GM12878 (cell line): ENCODE measurements at regions not wholly inside any gene's neighbourhood (a gene's known extent, or its start where the extent isn't known, plus 50 kb on each side); places are given as distances from the start of the nearest gene placed in this dataset.

Source experiments
- ATAC-seq: fragments of 200-7000 bp; cut with Tn5 transposase; 3 replicates; pipeline ENCODE4 v1.9.1; 2020; ENCODE audit warnings: mild to moderate bottlenecking, moderate library complexity
- BruUV-seq: library from RNA; stranded (reverse); fragments of 400-500 nt; replicated peaks from 2 replicates; lab custom pipeline; 2021; lab: Mats Ljungman, UMichigan
- CTCF ChIA-PET: fragments of 300-600 bp; sonication (Branson Sonifier 250); formaldehyde crosslinking; extraction: SDS; loops from one replicate; lab custom pipeline; 2021; ENCODE audit warnings: inconsistent platforms; lab: Yijun Ruan, JAX
- POLR2A ChIA-PET: fragments of 350-600 bp; formaldehyde crosslinking; extraction: SDS; loops from one replicate; lab custom pipeline; 2021; ENCODE audit warnings: inconsistent platforms; lab: Charles Lee
- RAD21 ChIA-PET: fragments of 300-600 bp; sonication (Branson Sonifier 250); formaldehyde crosslinking; loops from one replicate; lab custom pipeline; 2023; ENCODE audit warnings: antibody characterized with exemption; ENCODE audit not compliant: unreplicated experiment; lab: Charles Lee
- SMC1A ChIA-PET: fragments of 300-600 bp; sonication (Branson Sonifier 250); formaldehyde crosslinking; loops from one replicate; lab custom pipeline; 2023; ENCODE audit not compliant: unreplicated experiment, uncharacterized antibody; lab: Charles Lee
- DNase-seq: peaks from one replicate; pipeline ENCODE4 v3.0.0-alpha.2; 2011; ENCODE audit warnings: low read depth, low spot score
- FAIRE-seq: peaks from 3 replicates; lab custom pipeline; 2011; peaks lifted over from hg19 to GRCh38; lab: Jason Lieb, UNC
- H2AFZ ChIP-seq: 2 replicates; pipeline ENCODE4 v1.6.0; 2011; ENCODE audit warnings: low read depth, low read length, control low read depth; ENCODE audit not compliant: control insufficient read depth
- H3K27ac ChIP-seq: 2 replicates; pipeline ENCODE4 v1.5.1; 2011; ENCODE audit warnings: control low read depth; ENCODE audit not compliant: control insufficient read depth, insufficient read depth
- H3K27me3 ChIP-seq, 2 experiments: replicated peaks in 1 of 2; 2 replicates each; pipeline versions ENCODE4 v1.6.0 to v1.6.1; 2011; ENCODE audit warnings: low read length in 1 of 2; ENCODE audit not compliant: control insufficient read depth in 2 of 2, insufficient read depth in 2 of 2
- H3K36me3 ChIP-seq, 2 experiments: 2 replicates each; pipeline ENCODE4 v1.5.1; 2011; ENCODE audit warnings: low read length in 1 of 2; ENCODE audit not compliant: control insufficient read depth in 2 of 2, insufficient read depth in 2 of 2
- H3K4me1 ChIP-seq: 2 replicates; pipeline ENCODE4 v1.6.1; 2011; ENCODE audit warnings: mild to moderate bottlenecking, low read length, moderate library complexity, mixed read lengths; ENCODE audit not compliant: control insufficient read depth, insufficient read depth
- H3K4me2 ChIP-seq: 2 replicates; pipeline ENCODE4 v1.6.0; 2011; ENCODE audit warnings: control low read depth; ENCODE audit not compliant: control insufficient read depth, insufficient read depth
- H3K4me3 ChIP-seq: fragments of 200-600 bp; sonication (generic); 2 replicates; pipeline ENCODE4 v1.5.1; 2016
- H3K79me2 ChIP-seq: 2 replicates; pipeline ENCODE4 v1.6.0; 2011; ENCODE audit warnings: low read length; ENCODE audit not compliant: control insufficient read depth, insufficient read depth
- H3K9ac ChIP-seq: 2 replicates; pipeline ENCODE4 v1.8.0; 2011; ENCODE audit warnings: low read length, control low read depth, mixed read lengths; ENCODE audit not compliant: control insufficient read depth, insufficient read depth
- H3K9me3 ChIP-seq: replicated peaks from 3 replicates; pipeline ENCODE4 v1.5.1; 2011; ENCODE audit warnings: mild to moderate bottlenecking, low read length; ENCODE audit not compliant: control insufficient read depth, insufficient read depth
- H4K20me1 ChIP-seq: 2 replicates; pipeline ENCODE4 v1.6.0; 2011; ENCODE audit not compliant: control insufficient read depth, insufficient read depth
- CHD2 ChIP-seq: IDR thresholded peaks from 2 replicates; pipeline ENCODE4 v1.6.1; 2011; ENCODE audit warnings: low read depth, low read length, improper control_type of control experiment, borderline replicate concordance
- KAT2A ChIP-seq: conservative IDR thresholded peaks from 2 replicates; pipeline ENCODE4 v1.6.1; 2011; ENCODE audit warnings: low read depth, low read length; ENCODE audit not compliant: control insufficient read depth
- RELA ChIP-seq: fragments of 450-650 bp; IDR thresholded peaks from 2 replicates; pipeline ENCODE4 v1.8.0; 2014; ENCODE audit warnings: borderline replicate concordance; ENCODE audit not compliant: partially characterized antibody
- WGBS: methylation state at CpG from one replicate; pipeline ENCODE4 v1.1.6; 2016; ENCODE audit warnings: low lambda C conversion rate; ENCODE audit not compliant: insufficient replicate concordance, insufficient coverage; ENCODE audit errors: missing lambda C conversion rate; 5-methylcytosine and 5-hydroxymethylcytosine counted together
- in situ Hi-C: fragments of 300-500 bp; cut with MboI; formaldehyde crosslinking; loops from 9 replicates; pipeline ENCODE4 v1.14.3; 2018; ENCODE audit warnings: mixed read lengths
- intact Hi-C: fragments of 100-400 bp; cut with micrococcal nuclease; formaldehyde crosslinking; loops from one replicate; pipeline ENCODE4 v1.14.2; 2022; ENCODE audit not compliant: unreplicated experiment
- TF ChIP-seq, protein P1 (sequence below): fragments of 450-650 bp; IDR thresholded peaks from 2 replicates; pipeline ENCODE4 v1.6.1; 2017; ENCODE audit warnings: antibody characterized with exemption, mild to moderate bottlenecking, moderate library complexity
- TF ChIP-seq, protein P2 (sequence below): IDR thresholded peaks from 2 replicates; pipeline ENCODE4 v1.6.1; 2011; ENCODE audit warnings: low read depth, mild to moderate bottlenecking, low read length, moderate library complexity, borderline replicate concordance; ENCODE audit errors: extremely low read depth

DNA sequence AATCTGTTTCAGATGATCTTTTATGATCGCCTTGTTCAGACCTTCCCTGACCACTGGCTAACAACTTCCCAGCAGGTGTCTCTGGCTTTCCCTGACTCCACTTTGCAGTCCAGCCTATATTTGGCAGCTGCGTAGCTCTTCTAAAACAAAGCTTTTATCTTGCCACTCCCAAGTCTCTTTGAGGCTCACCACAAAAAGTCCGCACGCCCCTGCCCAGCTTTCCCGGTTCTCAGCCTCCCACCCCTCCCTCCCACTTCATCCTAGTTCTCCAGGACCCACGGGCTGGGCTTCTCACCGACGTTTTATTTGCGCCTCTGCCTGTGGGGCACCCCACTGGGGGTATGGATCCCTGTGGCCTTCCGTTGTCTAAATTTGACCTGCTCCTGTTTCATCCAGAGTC lies 58.9 kb upstream of the USP6NL start:
- Histone ChIP-seq H3K4me2 (no peak overlapping the region), H3K79me2 (no peaks in the 10 kb centered on the region), H3K4me3 (no peak overlapping the region), H3K27ac (no peak overlapping the region), H3K9me3 (peaks cover 7% of the 10 kb centered on the region; the same call in 2 of the 3 replicates), H3K9ac (no peak overlapping the region), H4K20me1 (no peaks in the 10 kb centered on the region), H3K4me1 (peaks cover 35% of the 10 kb centered on the region), H3K27me3 (no peaks in the 10 kb centered on the region), H2AFZ (no peak overlapping the region), H3K36me3 (no peaks in the 10 kb centered on the region)
- intact Hi-C loops, result no loop called here
- no TSS peak for BruUV-seq
- ATAC-seq, result no peak
- ChIA-PET SMC1A (interaction anchor here (1.7 to 2.3 kb wide), 2 partner anchors 19 to 155 kb away, joined by 3 to 9 read pairs; no protein-coding TSS in a partner anchor), RAD21 (no interaction called here), POLR2A (interaction anchor here (0.7 kb wide), 1 partner anchor 44 kb away, joined by 3 read pairs; no protein-coding TSS in a partner anchor), CTCF (interaction anchor here (0.6 kb wide), 1 partner anchor 174 kb away, joined by 3 read pairs; no protein-coding TSS in a partner anchor)
- no peak for FAIRE-seq
- 100% methylated on average over 6 of the region's 10 CpGs for WGBS
- DNase-seq, result no peak
- TF ChIP-seq RELA (no peak), CHD2 (no peak), KAT2A (no peak)
- TF ChIP-seq, protein P1, sequence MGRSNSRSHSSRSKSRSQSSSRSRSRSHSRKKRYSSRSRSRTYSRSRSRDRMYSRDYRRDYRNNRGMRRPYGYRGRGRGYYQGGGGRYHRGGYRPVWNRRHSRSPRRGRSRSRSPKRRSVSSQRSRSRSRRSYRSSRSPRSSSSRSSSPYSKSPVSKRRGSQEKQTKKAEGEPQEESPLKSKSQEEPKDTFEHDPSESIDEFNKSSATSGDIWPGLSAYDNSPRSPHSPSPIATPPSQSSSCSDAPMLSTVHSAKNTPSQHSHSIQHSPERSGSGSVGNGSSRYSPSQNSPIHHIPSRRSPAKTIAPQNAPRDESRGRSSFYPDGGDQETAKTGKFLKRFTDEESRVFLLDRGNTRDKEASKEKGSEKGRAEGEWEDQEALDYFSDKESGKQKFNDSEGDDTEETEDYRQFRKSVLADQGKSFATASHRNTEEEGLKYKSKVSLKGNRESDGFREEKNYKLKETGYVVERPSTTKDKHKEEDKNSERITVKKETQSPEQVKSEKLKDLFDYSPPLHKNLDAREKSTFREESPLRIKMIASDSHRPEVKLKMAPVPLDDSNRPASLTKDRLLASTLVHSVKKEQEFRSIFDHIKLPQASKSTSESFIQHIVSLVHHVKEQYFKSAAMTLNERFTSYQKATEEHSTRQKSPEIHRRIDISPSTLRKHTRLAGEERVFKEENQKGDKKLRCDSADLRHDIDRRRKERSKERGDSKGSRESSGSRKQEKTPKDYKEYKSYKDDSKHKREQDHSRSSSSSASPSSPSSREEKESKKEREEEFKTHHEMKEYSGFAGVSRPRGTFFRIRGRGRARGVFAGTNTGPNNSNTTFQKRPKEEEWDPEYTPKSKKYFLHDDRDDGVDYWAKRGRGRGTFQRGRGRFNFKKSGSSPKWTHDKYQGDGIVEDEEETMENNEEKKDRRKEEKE, result no peak
- TF ChIP-seq, protein P2, sequence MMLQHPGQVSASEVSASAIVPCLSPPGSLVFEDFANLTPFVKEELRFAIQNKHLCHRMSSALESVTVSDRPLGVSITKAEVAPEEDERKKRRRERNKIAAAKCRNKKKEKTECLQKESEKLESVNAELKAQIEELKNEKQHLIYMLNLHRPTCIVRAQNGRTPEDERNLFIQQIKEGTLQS, result no peak
- in situ Hi-C loops, result no loop called here
